CD4-positive, alpha-beta T cell treated with Interleukin-4 for 1 hour (primary cell): ENCODE measurements at regions not wholly inside any gene's neighbourhood (a gene's known extent, or its start where the extent isn't known, plus 50 kb on each side); places are given as distances from the start of the nearest gene placed in this dataset.
"Not testable (repeated sequence)": the region's sequence is repeated elsewhere in the genome, so short reads cannot be mapped to it uniquely, and the experiment has no call there.

Experiments used
- DNase-seq, 2 donors: peaks; one replicate each; pipeline ENCODE4 v3.0.0-alpha.2; 2020 to 2022

- DNase-seq, result no peak
These were observed 318.0 kb downstream of the RFPL4B start for GRCh38 chr6:112665114-112665513.

- DNase-seq, result no peak
These were observed 318.7 kb downstream of the RFPL4B start for GRCh38 chr6:112665815-112666214.

GRCh38 chr6:112667427-112667826 is 320.3 kb downstream of the RFPL4B start:
- no peak for DNase-seq

GRCh38 chr6:112680091-112680490 is 333.0 kb downstream of the RFPL4B start:
- no peak for DNase-seq

- DNase-seq, result no peak
These were observed 334.9 kb downstream of the RFPL4B start for GRCh38 chr6:112682071-112682470.

GRCh38 chr6:112683106-112683505 is 336.0 kb downstream of the RFPL4B start:
- DNase-seq, result no peak

GRCh38 chr6:112683926-112684325 is 336.8 kb downstream of the RFPL4B start:
- no peak for DNase-seq

GRCh38 chr6:112685521-112686220 is 338.5 kb downstream of the RFPL4B start:
- not testable (repeated sequence) for DNase-seq

- DNase-seq, result not testable (repeated sequence)
These were observed 341.5 kb downstream of the RFPL4B start for GRCh38 chr6:112688487-112689165.

GRCh38 chr6:112689183-112689858 is 342.2 kb downstream of the RFPL4B start:
- DNase-seq, result not testable (repeated sequence)

GRCh38 chr6:112690497-112691202 is 343.5 kb downstream of the RFPL4B start:
- DNase-seq, result no peak

- DNase-seq, result no peak
These were observed 344.2 kb downstream of the RFPL4B start for GRCh38 chr6:112691289-112691688.

- DNase-seq, result no peak
These were observed 347.9 kb downstream of the RFPL4B start for GRCh38 chr6:112695001-112695400.

GRCh38 chr6:112697265-112697664 is 350.1 kb downstream of the RFPL4B start:
- no peak for DNase-seq

GRCh38 chr6:112701201-112701600 is 354.1 kb downstream of the RFPL4B start:
- no peak for DNase-seq

GRCh38 chr6:112710710-112711109 is 363.6 kb downstream of the RFPL4B start:
- no peak for DNase-seq

GRCh38 chr6:112713402-112713801 is 366.3 kb downstream of the RFPL4B start:
- no peak for DNase-seq

- no peak for DNase-seq
These were observed 370.3 kb downstream of the RFPL4B start for GRCh38 chr6:112717401-112717800.

- DNase-seq, result no peak
These were observed 370.7 kb downstream of the RFPL4B start for GRCh38 chr6:112717856-112718255.

GRCh38 chr6:112725541-112726085 is 378.5 kb downstream of the RFPL4B start:
- DNase-seq, result no peak

GRCh38 chr6:112735129-112735528 is 388.0 kb downstream of the RFPL4B start:
- no peak for DNase-seq

- no peak for DNase-seq
These were observed 392.6 kb downstream of the RFPL4B start for GRCh38 chr6:112739766-112740165.

GRCh38 chr6:112743323-112743722 is 396.2 kb downstream of the RFPL4B start:
- DNase-seq, result no peak
